ENCODE measurements at regions not wholly inside any gene's neighbourhood (a gene's known extent, or its start where the extent isn't known, plus 50 kb on each side); places are given as distances from the start of the nearest gene placed in this dataset.
"Not testable (repeated sequence)": the region's sequence is repeated elsewhere in the genome, so short reads cannot be mapped to it uniquely, and the experiment has no call there.

GRCh38 chr1:96191165-96191564 is 530.4 kb upstream of the PTBP2 start:
- no peak for DNase-seq (ENCODE audit: low read depth)

- no peak for DNase-seq (ENCODE audit: low read depth)
Measured at GRCh38 chr1:96206451-96206850, 515.1 kb upstream of the PTBP2 start.

GRCh38 chr1:96207936-96208335 is 513.6 kb upstream of the PTBP2 start:
- DNase-seq (ENCODE audit: low read depth) = no peak

GRCh38 chr1:96208428-96208827 is 513.2 kb upstream of the PTBP2 start:
- no peak for DNase-seq (ENCODE audit: low read depth)

GRCh38 chr1:96210054-96210453 is 511.5 kb upstream of the PTBP2 start:
- DNase-seq (ENCODE audit: low read depth) = no peak

- DNase-seq (ENCODE audit: low read depth) = no peak
Measured at GRCh38 chr1:96211202-96211601, 510.4 kb upstream of the PTBP2 start.

GRCh38 chr1:96214982-96215381 is 506.6 kb upstream of the PTBP2 start:
- no peak for DNase-seq (ENCODE audit: low read depth)

GRCh38 chr1:96220651-96221050 is 500.9 kb upstream of the PTBP2 start:
- no peak for DNase-seq (ENCODE audit: low read depth)

- no peak for DNase-seq (ENCODE audit: low read depth)
Measured at GRCh38 chr1:96222701-96223100, 498.9 kb upstream of the PTBP2 start.

- DNase-seq (ENCODE audit: low read depth) = not testable (repeated sequence)
Measured at GRCh38 chr1:96224229-96224628, 497.4 kb upstream of the PTBP2 start.

GRCh38 chr1:96233422-96233821 is 488.2 kb upstream of the PTBP2 start:
- DNase-seq (ENCODE audit: low read depth) = no peak

GRCh38 chr1:96234299-96234698 is 487.3 kb upstream of the PTBP2 start:
- DNase-seq (ENCODE audit: low read depth) = peak; percentile 22

- peak; percentile 71 for DNase-seq (ENCODE audit: low read depth)
Measured at GRCh38 chr1:96236156-96236739, 485.3 kb upstream of the PTBP2 start.

- no peak for DNase-seq (ENCODE audit: low read depth)
Measured at GRCh38 chr1:96238426-96238825, 483.2 kb upstream of the PTBP2 start.

GRCh38 chr1:96240438-96240837 is 481.1 kb upstream of the PTBP2 start:
- DNase-seq (ENCODE audit: low read depth) = no peak

GRCh38 chr1:96253246-96254035 is 468.1 kb upstream of the PTBP2 start:
- DNase-seq (ENCODE audit: low read depth) = peak; percentile 49

GRCh38 chr1:96256130-96256790 is 465.3 kb upstream of the PTBP2 start:
- DNase-seq (ENCODE audit: low read depth) = peak; percentile 89

GRCh38 chr1:96259399-96259798 is 462.2 kb upstream of the PTBP2 start:
- DNase-seq (ENCODE audit: low read depth) = peak; percentile 11

- peak; percentile 22 for DNase-seq (ENCODE audit: low read depth)
Measured at GRCh38 chr1:96281491-96281890, 440.1 kb upstream of the PTBP2 start.

GRCh38 chr1:96290033-96290432 is 431.6 kb upstream of the PTBP2 start:
- no peak for DNase-seq (ENCODE audit: low read depth)

- no peak for DNase-seq (ENCODE audit: low read depth)
Measured at GRCh38 chr1:96290801-96291200, 430.8 kb upstream of the PTBP2 start.

- no peak for DNase-seq (ENCODE audit: low read depth)
Measured at GRCh38 chr1:96291468-96291867, 430.1 kb upstream of the PTBP2 start.

GRCh38 chr1:96292141-96292540 is 429.4 kb upstream of the PTBP2 start:
- no peak for DNase-seq (ENCODE audit: low read depth)

Measured in amniotic epithelial cell (primary cell).